HepG2 (cell line): ENCODE measurements at regions not wholly inside any gene's neighbourhood (a gene's known extent, or its start where the extent isn't known, plus 50 kb on each side); places are given as distances from the start of the nearest gene placed in this dataset.

ENCODE experiments used
- FOXA3 ChIP-seq: IDR thresholded peaks from 2 replicates; pipeline ENCODE4 v1.6.1; 2016; ENCODE audit warnings: missing genetic modification reagents, missing compliant biosample characterization
- FOXK2 ChIP-seq: fragments of 450-650 bp; IDR thresholded peaks from 2 replicates; pipeline ENCODE4 v1.6.1; 2016
- HDAC6 ChIP-seq: fragments of 200-600 bp; sonication (generic); IDR thresholded peaks from 2 replicates; pipeline ENCODE4 v1.7.0; 2017; ENCODE audit warnings: mild to moderate bottlenecking, antibody characterized with exemption, low read length, low read depth
- MAFK ChIP-seq, 2 experiments: IDR thresholded peaks in 1 of 2; conservative IDR thresholded peaks in 1 of 2; 2 replicates each; pipeline ENCODE4 v1.6.1; 2011; ENCODE audit warnings: improper control_type of control experiment in 2 of 2, low read length in 2 of 2
- MXI1 ChIP-seq: IDR thresholded peaks from 3 replicates; pipeline ENCODE4 v1.6.1; 2012; ENCODE audit warnings: low read depth, low read length, inconsistent platforms, borderline replicate concordance
- SKIL ChIP-seq: sonication (generic); formaldehyde crosslinking; IDR thresholded peaks from 2 replicates; pipeline ENCODE4 v1.8.0; 2022; ENCODE audit warnings: missing genetic modification reagents, mild to moderate bottlenecking, moderate library complexity, borderline replicate concordance
- TF ChIP-seq, protein P1 (sequence below): sonication (generic); formaldehyde crosslinking; IDR thresholded peaks from 2 replicates; pipeline ENCODE4 v1.5.0; 2020; ENCODE audit warnings: mild to moderate bottlenecking, missing genetic modification reagents, moderate library complexity

- TF ChIP-seq, protein P1, sequence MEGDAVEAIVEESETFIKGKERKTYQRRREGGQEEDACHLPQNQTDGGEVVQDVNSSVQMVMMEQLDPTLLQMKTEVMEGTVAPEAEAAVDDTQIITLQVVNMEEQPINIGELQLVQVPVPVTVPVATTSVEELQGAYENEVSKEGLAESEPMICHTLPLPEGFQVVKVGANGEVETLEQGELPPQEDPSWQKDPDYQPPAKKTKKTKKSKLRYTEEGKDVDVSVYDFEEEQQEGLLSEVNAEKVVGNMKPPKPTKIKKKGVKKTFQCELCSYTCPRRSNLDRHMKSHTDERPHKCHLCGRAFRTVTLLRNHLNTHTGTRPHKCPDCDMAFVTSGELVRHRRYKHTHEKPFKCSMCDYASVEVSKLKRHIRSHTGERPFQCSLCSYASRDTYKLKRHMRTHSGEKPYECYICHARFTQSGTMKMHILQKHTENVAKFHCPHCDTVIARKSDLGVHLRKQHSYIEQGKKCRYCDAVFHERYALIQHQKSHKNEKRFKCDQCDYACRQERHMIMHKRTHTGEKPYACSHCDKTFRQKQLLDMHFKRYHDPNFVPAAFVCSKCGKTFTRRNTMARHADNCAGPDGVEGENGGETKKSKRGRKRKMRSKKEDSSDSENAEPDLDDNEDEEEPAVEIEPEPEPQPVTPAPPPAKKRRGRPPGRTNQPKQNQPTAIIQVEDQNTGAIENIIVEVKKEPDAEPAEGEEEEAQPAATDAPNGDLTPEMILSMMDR (CRISPR knock-in tag), result no peak
- no peak for TF ChIP-seq MAFK (conservative IDR thresholded peaks at IDR 0.05 in 1 of 2, IDR thresholded peaks at IDR 0.05 in 1 of 2; ENCODE audit: low read length in 2 of 2)
- no peak for TF ChIP-seq SKIL (CRISPR knock-in tag)
- TF ChIP-seq FOXK2, result no peak
- TF ChIP-seq MXI1, result no peak
- no peak for TF ChIP-seq HDAC6
- TF ChIP-seq FOXA3 (CRISPR knock-in tag), result no peak
These were observed 97.5 kb downstream of the QDPR start for GRCh38 chr4:17414392-17414791.
